ENCODE measurements at regions not wholly inside any gene's neighbourhood (a gene's known extent, or its start where the extent isn't known, plus 50 kb on each side); places are given as distances from the start of the nearest gene placed in this dataset.
"Not testable (repeated sequence)": the region's sequence is repeated elsewhere in the genome, so short reads cannot be mapped to it uniquely, and the experiment has no call there.

DNA sequence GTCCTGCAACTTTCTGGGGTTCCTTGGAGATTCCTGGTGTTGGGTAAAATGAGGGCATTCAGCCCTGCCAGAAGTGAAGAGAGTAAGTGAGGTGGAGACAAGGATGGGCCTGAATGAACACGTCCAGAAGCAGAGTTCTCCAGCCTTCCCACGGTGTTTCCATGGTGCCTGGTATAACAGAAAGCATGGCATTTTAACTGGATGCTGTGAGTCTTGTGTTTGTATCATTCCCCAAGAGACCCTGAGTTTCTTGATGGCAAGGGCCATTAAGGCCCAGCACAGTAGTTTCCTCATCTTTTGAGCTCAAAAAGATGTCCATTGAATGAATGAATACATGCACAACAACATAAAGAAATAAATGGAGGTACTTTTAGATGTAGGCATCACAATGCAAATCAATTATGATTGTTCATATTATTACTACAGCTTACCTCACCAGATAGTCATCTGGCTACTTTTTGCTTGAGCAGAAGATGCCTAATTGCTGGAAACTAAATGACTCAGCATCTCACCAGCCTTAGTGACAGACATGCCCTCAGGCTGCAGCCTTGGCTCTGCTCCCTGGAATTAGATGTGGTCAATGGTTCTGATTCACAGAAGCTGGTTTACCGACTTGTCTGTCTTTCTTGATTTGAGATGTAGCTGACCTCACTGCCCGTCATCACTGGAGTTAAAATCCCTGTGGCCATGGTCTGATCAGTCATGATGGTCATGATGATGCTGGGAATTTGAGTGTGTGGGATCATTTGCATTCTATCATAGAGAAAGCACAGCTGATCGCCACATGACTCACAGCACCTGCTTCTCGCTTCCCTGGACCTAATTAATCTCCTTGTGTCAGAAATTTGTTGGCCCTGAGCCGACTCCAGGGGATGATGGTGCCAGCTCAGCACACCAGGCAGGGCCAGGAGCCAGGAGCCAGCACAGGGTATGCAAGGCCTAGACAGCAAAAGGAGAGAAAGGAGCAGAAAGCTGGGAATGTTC, 83.9 kb downstream of the CXCL12 start:
- no peak for DNase-seq (ENCODE audit: low spot score)

DNA sequence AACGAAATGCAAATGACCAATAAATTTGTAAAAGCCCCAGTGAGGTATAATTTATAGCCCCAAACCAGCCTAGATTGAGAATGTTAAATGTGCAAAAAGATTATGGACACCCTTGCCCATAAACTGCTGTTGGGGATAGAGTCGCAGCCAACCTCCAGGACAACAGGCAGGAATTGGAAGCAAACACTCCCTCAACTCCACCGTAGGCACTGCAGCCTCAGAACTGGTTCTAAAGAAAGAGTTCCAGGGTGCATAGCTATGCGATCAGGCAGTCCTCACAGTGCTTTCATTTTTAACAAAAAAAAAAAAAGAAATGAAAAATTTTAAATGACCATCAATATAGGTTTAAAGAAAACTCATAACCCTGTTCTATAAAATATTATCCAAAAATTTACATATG, 86.2 kb downstream of the CXCL12 start:
- DNase-seq (ENCODE audit: low spot score) = no peak

DNA sequence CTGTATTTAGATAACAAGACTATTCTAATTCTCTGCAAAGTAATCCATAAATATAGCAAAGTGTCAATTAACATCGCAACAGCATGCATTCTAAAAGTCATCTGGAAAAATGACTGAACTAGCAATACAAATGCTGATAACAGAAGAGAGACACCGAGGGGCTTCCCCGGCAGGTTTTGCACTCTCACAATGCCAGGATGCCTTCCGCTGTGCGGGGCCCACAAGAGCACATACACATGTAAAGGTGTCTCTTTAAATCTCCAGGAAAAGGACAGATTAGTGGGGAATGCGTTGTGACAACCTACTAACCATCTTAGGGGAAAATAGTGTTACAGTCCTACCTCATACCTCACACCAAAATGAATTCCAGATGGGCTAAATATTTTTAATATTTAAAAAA, 86.9 kb downstream of the CXCL12 start:
- DNase-seq (ENCODE audit: low spot score) = no peak

DNA sequence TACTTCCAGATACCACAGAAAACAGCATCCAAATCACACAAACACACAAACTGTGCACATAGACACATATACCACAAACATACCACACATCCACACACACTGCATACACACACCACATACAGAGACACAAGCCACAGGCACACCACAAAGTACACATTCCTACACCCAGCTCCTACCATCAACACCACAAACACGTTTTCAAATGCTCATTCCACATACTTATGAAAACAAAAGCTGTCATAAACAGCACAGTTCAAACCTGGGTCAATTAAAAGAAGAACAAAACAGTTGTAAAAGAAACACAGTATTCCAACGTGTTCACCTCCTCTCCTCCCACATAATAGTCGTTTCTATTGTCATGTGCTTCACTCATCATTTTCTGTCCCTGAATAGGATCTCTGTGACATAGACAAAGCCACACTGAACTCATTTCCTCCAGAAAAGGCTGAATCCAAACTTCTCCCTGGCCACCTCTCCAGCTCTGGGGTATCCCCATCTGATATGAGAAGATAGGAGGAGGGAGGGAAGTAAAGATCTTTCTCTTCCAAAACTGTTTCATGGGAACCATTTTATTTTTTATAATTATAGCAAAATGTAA, 89.2 kb downstream of the CXCL12 start:
- DNase-seq (ENCODE audit: low spot score) = no peak

DNA sequence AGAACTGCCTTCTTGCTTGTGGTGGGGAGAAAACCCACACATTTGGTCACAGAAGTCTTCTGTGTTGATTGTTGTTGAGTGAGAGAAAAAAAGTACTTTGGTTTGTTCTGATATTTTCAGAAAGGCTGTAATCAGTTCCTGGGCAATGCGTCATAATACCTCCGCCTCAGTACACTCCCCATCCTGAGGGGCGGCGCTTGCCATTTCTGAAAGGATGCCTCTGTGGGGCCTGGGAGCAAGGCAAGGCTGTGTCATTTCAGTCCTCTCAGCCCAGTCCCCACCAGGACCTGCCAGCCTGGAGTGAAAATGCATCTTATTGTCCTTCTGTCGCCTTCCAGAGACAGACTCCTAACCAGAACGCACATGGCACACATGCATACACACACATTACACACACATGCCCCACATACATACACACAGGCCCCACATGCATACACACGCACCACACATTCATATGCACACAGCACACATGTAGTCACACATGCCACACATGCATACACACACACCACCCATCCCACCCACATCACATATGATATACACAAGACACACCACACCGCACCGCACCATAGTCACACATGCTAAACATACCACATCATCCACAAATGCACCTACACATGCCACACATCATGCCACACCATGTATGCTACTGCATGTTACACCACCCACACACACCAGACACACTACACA, 90.0 kb downstream of the CXCL12 start:
- no peak for DNase-seq (ENCODE audit: low spot score)

DNA sequence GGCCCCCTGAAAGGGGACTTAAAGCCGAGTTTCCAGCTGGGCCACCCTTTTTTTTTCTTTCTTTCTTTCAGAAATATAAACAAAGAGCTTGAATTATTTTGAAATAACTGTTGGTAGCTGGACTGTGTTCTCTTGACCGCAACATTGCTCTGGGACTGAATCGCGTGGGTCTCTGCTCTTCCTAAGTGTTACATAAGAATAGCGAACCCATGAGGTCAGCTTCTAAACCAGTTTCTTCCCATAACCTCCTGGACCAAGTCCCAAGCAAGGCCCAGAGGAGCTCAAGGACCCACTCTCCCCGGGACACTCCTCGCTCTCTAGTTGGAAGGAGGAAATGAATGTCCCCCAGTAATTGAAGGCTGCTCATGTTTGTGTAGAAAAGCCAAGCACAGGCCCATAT, 91.1 kb downstream of the CXCL12 start:
- no peak for DNase-seq (ENCODE audit: low spot score)

DNA sequence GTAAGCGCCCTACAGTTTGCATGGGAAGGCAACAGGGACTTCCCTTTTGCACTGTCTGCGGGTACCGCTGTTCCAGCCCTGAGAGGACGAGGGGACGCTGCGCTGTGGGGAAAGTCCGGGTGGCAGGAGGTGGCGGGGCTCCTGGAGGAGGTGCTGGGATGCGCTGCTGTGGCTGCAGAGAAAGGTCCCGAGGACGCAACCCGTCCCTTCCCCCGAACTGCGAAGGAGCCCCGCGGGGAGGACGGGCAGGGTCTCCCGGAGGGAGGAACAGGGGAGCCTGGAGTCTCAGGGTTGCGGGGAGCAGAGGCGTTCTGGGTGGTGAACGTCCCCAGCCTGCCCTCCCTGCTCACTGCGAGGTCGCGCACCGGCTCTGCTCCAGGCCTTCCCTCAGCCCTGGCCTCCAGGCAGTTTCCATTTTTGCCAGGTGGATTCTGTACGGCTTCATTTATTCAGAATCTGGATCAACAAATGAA, 91.6 kb downstream of the CXCL12 start:
- no peak for DNase-seq (ENCODE audit: low spot score)

DNA sequence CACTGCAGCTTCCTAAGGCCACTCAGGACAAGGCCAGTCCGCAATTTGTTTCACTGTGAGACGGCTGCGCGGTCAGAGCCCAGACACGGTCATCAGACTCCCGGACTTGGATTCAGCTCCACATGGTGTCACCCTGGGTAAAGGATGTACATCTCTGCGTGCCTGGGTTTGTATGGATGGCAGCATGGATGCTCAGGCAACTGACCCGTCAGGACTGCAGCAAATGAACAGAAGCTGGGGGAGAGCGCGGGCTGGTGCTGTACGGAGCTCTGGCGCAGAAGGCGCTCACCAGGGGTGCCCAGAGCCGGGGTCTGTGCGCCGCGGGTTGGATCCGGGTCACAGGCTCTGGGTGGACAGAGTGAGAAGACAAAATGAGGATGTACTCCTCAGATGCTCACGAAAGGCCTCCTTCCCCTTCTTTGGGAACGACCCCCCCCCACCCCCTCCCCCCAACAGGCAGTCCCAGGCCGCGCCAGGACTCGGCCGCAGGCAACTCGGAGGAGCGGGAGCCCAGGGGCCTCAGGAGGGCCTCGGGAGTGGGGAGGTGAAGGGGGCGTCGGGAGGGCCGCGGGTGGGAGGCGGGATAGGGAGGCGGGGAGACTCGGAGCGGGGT, 92.4 kb downstream of the CXCL12 start:
- DNase-seq (ENCODE audit: low spot score) = no peak

DNA sequence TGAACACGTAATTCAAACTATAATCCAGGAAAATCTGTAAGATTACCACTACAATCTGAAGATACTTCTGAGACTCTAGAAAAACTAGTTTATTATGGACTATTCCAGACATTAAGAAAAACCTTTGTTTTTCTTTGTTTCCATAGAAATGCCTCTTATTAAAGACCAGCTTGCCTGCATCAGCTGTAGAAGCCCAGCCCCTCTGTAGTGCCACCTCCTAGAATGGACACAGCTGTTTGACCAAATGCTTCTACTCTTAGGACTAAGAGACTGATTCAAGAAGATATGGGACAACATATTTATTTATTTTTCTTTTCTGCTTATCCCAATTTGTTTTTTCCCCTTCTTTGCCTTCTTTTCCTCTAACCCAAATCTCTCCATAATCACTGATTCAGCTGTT, 93.8 kb downstream of the CXCL12 start:
- no peak for DNase-seq (ENCODE audit: low spot score)

DNA sequence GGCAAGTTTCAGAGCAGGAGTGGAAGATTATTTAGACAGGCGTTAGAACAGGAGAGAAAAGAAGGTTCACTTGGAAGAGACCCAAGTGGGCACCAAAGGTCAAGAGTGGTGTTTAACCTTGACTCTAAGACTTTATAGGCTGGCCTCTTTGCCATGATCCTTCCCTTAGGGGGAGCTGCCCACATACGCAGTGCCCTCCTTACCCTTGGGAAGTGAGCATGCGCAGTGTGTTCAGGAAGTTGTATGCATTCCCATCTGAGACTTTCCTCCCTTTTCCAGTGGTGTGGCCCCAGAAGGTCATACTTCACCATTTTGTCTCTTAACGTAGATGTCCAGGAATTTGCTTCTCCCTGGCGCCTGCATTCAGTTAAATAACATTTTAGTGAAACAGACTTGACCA, 95.8 kb downstream of the CXCL12 start:
- DNase-seq (ENCODE audit: low spot score) = no peak

DNA sequence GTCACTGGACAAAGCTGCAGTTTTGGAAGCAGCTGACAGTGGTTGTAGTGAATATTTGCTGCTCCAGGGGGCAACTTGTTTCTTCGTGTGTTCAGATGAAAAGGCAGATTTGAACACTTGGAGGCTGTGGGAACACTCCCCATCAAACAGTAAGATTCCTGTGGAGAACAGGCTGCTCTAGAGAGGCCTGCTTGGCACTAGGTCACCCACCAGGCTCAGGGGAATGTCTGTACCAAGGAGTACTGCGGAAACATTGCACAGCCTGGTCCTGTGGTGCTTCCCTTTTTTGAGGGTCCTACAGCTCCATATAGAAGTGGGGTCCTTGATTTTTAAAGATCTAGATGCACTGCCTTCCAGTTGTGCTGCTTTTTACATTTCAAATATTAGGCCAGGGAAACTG, 97.5 kb downstream of the CXCL12 start:
- no peak for DNase-seq (ENCODE audit: low spot score)

DNA sequence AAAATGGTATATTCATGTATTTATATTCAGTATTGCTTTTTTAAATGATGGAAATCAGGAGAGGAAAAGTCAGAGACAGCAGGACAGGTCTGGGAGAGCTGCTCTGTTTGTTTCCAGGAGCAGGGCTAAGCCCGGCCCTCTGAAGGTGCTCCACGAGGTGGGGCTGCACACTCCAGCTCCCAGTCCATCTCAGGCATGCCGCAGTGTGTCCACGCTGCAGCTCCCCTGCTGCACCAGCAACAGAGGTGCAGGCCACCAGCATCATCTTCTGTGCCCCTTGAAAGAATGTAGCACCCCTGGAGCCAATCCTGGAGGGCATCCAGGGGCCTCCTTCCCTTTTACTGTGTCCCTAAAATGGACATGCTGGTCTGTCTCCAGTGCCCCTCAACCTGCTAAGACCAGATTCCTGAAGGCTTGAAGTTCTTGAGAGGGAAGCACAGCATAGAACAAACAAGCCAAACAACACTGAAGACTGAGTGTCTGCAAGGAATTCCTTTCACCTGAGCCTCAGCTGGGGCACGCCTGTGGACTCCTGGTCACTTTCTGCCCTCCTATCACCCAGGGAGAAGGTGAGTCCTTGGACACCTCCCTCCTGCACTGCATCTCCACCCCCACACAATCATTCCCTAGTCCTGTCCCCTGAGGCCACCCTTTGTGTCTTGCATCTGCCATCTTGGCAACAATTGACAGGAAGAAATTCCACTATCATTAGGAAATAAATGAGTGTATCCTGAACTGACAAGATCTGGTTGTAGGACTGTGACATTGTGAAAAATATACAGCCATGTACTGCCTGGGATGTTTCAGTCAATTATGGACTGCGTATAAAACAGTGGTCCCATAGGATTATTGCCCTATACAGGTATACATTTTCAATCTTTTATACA, 100.5 kb downstream of the CXCL12 start:
- no peak for DNase-seq (ENCODE audit: low spot score)

DNA sequence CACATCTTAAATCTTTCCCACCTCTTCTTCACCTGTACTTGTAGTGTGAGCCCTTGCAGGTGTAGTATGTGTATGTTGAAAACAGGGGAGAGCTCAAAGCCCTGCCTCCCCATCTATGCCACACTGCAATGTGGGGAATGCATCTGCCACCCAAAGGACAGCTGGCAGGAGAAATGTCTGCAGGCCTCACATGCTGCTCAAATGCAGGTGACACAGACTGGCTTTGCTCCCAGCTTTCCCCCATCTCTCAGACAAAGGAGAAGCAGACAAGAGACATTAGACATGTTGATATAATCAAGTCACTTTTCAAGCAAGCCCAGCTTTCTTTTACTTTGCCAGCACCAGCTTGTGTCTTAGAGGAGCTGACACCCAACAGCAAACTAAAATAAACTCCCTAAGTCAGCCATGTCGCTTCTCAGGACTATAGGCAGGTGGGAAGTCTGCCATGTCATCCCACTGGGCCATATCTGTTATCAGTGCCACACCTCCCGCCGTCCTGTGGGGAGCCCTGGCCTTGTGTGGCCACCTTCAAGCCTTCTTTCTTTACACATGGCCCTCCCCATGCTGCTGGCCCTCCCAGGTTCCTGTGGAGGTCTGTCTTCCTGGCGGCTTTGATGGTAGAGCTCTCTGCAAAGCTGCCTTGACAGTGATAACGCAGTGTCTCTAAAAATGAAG, 102.1 kb downstream of the CXCL12 start:
- no peak for DNase-seq (ENCODE audit: low spot score)

DNA sequence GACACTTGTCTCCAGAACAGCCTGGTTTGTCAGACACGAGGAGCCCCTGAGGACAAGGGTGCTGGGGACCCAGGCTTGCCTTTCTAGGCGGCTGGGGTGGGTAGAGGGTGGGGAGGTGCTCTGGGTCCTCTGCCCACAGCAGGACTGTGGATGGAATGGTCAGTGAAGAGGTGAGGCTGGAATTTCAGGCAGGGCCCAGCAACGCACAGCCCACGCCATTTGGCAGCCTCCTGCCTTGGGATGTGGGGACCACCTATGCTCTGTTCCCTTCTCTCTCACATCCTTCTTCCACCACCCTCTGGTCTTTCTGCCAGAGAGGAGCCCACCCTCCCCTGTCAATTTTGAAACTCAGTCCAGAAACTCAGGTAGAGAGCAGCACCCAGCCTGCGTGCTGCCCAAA, 103.2 kb downstream of the CXCL12 start:
- no peak for DNase-seq (ENCODE audit: low spot score)

DNA sequence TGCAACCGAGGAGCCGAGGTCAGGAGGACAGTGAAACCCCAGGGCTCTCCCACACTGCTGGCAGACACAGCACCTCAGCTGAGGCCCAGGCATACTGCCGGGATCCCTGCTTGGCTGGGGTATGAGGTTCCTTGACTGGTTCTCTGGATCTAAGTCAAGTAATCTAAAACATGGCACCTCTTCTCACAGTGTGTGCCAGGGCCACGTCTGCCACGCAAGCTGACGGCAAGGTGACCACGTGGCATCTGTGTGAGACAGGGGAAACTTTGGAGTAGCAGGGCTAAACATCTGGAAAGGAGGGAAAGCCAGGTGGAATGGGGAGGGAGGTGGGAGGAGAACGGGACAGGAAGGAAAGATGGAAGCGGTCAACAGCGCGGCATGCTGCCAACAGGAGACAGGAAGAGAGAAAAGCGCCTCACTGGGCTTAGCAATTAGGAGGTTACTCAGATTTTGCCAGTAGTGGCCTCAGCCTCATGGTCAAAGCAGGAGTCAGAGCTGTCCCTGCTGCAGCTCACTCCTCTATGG, 103.7 kb downstream of the CXCL12 start:
- no peak for DNase-seq (ENCODE audit: low spot score)

DNA sequence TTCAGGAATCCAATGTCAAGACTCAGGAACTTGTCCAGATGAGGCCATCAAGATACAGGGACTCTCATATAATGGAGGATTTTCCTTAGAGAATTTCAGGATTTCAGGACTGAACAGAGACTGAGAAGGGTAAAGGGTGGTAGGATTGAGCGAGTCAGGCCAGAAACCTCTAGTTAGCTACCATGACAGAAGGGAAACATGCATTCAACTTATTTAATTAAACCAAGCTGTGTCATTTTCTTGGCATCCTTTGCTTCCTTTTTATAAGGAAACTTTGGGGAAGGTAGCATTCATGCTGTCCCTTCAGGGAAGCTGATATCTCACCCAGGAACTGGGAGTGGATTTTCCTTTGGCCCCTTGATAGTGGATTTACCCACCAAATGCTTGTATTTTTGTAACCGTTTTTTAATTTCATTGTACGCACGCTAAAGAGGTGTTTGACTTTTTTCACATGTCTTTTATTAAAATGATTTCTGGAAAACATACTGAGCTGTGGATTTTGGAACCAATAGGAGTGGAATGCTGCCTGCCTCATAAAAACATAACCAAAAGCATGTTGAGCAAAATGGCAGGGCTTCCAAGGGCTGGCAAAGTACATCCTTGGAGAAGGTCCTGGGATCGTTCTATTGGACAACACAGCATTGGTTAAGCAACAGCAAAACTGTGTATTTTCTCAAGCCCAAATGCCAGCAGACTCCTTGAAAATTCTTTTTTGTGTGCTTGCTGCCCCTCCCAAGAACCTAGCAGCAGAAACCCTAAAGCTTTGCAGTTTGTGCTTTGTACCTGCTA, 104.5 kb downstream of the CXCL12 start:
- DNase-seq (ENCODE audit: low spot score) = no peak

DNA sequence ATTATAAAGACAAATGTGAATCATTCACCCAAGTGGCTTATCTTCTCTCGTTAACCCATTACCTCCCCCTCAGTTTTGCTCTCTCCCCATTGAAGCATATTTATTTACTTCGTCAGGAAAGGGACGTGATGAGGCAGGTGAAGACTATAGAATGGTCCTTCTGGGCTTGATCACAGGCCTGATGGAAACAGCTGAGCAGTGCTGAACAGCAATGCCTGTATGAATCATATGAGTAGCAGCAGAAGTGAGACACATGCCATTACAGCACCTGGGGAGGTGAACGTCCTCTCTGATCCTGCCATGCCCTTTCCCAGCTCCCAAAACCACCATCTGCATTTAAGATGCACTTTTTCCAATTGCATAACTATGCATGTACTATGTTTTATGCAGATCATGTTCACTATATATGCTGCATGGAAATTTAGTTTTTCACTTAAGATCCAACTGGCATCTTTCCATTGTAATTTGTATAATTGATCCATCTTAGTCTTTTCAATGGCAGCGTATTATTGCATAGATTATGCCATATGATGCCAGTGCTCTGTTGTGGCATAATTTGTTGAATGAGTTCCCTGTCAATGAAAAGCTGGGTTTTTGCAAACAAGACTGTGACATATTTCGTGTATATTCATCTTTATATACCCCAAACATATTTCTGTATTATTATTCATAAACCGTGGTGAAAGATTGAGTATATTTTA, 105.3 kb downstream of the CXCL12 start:
- no peak for DNase-seq (ENCODE audit: low spot score)

DNA sequence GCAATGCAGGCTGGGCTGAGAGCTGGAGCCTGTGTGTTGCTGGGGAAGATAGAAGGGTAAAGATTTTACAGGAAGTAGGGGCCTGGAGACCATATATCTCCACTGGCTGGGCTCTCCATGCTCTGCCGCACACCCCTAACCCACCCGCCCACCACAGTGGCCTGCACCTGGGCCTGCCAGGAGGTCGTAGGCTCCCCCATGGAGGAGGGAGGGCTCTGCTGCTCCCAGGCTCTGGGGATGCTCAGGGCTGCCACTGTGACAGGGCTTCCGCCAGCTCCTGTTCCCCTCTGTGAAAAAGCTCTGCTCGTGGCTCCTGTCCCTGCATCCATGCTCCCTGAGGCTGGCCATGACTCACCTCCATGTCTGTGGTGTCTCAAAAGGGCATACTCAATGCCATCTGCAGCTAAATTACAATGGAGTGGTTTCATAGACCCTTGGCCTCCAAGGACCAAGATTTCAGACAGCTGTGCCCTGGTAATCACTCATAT, 106.0 kb downstream of the CXCL12 start:
- no peak for DNase-seq (ENCODE audit: low spot score)

DNA sequence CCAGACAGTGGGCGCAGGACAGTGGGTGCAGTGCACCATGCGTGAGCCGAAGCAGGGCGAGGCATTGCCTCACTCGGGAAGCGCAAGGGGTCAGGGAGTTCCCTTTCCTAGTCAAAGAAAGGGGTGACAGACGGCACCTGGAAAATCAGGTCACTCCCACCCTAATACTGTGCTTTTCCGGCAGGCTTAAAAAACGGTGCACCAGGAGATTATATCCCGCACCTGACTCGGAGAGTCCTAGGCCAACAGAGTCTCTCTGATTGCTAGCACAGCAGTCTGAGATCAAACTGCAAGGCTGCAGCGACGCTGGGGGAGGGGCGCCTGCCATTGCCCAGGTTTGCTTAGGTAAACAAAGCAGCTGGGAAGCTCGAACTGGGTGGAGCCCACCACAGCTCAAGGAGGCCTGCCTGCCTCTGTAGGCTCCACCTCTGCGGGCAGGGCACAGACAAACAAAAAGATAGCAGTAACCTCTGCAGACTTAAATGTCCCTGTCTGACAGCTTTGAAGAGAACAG, 116.4 kb downstream of the CXCL12 start:
- DNase-seq (ENCODE audit: low spot score) = not testable (repeated sequence)
